NOMO-1 (cell line): ENCODE measurements at regions not wholly inside any gene's neighbourhood (a gene's known extent, or its start where the extent isn't known, plus 50 kb on each side); places are given as distances from the start of the nearest gene placed in this dataset.
A peak's percentile ranks its signal among the peaks of the same experiment; 100 is the strongest.
"Not testable (repeated sequence)": the region's sequence is repeated elsewhere in the genome, so short reads cannot be mapped to it uniquely, and the experiment has no call there.

Experiments
- DNase-seq, 2 experiments: peaks; one replicate each; lab custom pipeline; 2025; ENCODE audit not compliant: unreplicated experiment in 2 of 2; lab: John Stamatoyannopoulos, UW

DNA sequence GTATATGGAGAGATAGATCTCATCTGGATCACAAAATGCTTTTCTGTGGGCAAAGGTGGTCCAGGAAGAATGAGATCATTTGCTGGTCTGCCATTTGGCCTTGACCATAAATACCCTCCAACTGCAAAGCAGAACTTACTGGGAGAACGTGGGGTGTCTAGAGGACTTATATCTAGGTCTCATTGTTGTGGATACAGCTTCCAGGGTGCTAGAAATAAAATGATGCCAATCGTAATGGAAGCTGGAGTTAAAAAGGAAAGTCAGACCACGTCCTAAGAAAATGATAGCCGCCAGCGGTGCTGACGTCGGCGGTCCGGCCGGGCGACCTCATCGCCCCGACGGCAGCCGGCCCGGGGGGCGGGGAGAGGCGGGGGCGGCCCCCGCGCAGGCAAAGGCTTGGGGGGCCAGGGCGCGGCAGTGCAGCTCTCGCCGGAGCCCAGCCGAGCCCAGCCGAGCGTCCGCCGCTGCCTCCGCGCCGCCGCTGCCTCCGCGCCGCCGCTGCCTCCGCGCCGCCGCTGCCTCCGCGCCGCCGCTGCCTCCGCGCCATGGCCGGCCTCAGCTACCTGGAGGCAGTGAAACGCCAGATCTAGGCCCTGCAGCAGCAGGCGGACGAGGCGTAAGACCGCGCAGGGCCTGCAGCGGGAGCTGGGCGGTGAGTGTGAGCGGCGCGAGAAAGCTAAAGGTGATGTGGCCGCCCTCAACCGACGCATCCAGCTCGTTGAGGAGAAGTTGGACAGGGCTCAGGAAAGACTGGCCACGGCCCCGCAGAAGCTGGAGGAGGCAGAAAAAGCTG, 89.5 kb downstream of the EOMES start:
- peak; percentile 55 to 59 for DNase-seq

DNA sequence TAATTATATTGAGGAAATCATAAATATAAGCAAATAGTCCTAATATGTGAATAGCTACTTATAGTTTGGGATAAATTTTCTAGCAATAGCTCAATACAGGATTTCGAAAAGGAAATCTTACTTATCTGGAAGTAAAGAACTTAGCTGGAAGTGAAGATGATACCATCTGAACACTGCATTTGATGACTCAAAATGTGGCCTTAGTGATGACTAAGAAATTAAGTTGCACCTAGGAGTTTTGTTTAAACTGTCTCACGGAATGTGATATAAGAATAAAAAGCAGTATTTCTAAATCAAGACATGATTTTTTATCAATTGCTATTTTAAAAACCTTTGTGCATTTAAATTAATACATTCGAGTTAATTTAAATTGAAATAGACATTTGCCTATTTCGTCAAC, 91.2 kb downstream of the EOMES start:
- DNase-seq = no peak

DNA sequence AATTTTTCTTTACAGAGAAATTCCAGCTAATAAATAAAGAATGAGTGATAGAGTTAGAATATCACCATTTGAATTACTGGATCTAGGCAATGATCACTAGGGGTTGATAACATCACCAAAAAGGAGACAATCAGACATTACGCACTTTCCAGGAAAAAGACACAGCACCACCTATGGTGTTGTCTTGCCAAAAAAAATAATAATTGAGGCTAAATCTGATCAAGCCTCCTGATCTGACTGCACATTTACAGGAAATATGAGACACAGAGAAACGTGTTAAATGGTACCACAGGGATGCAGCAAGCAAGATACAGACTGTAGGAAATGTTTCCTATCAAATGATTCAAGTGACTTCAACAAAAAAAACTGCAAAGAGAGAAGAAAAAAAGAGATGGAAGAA, 92.8 kb downstream of the EOMES start:
- DNase-seq = no peak

DNA sequence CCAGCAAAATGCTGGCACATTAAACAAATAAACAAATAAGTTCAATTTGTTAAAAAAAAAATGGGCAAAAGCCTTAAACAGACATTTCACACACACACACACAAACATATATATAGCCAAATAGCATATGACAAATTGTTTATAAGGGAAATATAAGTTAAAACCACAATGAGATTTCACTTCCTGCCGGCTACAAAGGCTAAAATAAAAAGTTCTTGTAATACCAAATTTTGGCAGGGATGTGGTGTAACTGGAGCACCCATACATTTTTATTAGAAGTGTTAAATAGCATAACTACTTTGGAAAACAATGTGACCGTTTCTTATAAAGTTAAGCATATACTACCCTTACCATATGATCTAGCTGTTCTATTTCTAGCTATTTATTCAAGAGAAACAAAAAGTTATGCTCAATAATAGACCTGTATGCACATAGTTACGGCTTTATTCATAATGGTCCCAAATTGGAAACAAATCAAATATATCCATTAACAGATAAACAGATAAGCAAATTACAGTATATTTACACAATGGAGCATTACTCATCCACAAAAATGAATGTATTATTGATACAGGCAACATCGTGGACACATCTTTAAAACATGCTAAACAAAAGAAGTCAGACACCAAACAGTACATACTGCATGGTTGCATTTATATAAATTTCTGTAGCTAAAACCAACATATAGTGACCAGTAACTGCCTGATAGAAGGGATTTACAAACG, 93.9 kb downstream of the EOMES start:
- peak; percentile 18 to 19 for DNase-seq

DNA sequence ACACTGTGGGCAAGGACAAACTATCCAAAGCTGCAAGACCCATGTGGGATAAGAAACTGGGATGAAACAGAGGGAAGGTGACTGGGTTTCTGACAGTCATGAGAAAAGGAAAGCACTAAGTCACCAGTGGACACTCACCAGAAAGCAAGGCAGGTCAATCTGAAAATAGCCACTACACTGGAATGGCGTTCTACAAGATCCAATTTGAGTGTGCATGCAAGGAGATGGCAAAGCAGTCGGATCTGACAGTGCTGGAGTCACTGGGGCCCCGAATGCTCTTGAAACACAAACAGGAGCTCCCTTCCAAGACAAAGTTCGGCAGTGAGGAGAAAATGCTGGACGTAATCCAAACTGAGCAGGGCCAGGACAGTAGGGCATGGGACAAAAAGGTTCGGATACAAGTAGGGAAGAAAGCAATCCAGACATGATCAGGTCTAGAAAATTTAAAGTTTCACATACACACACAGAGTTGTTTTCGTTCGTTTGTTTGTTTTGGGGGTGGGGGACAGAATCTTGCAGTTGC, 95.5 kb downstream of the EOMES start:
- no peak for DNase-seq

DNA sequence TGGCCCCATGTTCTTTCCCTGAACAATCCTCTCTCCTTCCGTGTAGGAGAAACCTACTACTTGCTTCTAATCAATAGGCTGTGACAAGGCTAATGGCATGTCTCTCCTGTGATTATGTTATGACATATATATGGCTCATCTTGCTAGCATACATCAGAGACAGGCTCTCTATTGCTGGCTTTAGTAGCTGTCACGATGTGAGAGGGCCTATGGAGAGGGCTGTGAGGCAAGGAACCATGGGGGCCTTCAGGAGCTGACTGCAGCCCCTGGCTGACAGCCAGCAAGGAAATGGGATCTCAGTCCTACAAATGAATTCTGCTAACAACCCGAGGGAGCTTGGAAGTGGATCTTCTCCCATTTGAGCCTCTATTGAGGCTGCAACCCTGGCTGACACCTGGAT, 96.3 kb downstream of the EOMES start:
- no peak for DNase-seq

DNA sequence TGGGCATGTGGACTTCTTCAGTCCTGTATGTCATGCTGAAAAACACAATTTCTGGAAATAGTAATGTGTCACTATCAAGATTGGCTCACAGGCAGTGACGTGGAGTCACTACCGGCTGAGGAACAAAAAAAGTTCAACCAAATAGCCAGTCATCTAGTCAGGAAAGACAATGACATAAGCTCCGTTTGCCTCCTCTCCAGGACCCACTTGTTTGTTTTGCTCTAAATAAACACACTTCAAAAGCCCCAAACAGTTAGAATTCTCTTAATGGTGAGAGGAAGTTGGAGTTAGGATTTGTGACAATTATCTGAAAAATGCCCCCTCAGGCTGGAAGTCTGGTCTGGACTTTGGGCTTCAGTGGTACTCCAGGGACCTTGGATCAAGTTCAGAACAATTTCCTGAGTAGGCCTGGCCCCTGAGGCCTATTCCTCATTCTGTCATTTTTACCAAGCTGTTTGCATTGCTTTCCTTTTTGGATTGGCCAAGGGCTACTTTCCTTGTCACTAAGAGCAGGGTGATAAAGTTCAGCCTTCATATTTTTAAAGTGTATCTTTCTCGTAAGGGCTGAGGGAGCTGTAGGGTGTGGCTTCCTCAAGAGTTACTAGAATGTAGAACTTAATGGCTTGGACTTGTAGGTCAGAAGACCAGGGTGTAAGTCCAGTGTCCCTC, 98.9 kb downstream of the EOMES start:
- no peak for DNase-seq

DNA sequence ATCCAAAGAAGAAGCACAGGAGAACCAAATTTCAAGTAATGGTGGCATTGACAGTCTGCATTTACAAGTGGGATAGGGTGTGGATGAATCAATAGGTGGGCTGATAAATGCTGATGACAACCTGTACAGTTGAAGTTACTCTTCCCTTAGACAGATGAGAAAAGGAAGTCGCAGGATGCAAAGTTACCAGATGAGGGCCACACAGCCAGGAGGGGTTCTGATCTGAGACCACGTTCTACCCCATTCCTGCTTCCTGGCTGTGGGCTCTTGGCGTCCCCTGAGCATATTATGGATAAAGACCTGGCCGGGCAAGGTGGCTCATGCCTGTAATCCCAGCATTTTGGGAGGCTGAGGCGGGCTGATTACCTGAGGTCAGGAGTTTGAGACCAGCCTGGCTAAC, 104.6 kb downstream of the EOMES start:
- DNase-seq = no peak

DNA sequence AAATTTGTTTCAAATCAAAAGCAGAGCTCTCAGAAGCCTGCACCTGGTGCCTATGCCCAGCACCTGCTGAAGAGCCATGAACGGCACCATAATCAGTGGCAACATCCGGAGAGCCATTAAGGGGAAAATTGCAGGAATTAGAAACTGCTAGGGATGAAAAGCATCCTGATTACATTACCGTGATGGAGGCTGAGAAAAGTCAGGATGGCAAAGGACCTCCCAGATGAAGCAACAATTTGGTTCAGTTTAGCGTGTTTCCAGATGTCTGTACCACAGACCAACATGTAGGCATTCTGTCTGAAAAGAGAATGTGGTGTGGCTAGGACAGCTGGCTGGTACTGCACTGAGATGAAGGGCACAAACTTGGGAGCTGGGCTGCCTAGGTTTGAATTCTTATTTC, 106.1 kb downstream of the EOMES start:
- no peak for DNase-seq

DNA sequence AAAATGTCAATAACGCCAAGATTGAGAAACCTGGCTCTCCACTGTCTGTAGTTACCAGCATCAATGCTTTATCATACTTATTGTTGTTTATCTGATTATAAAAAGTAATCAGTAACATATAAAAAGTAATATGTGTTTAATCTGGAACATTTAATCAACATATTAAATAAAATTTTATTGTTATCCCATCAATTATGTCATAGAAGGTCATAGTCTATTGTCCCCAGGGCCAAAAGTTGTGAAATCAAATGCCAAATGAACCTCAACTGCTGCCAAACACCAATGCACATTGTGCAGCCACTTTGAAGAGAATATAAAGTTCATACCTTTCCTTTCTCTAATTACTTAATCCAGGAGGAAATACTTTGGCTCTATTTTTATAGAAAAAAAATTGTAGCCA, 106.6 kb downstream of the EOMES start:
- DNase-seq = no peak

DNA sequence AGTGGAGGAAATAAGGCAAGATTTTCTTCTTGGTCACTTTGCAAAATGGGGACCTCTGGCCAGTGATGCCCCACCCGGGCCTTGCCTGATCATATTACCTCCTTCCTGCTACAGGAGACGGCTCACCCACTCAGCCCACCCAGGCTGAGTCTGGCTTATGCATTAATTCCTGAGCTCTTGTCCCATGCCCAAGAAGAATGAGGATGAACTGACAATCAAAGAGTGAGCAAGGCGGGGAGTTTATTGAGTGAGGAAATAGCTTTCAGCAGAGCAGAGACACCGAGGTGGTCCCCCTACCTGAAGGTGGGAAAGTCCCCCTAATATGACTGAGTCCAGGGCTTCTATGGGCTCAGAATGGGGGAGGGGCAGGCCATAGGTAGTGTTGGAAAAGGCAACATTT, 107.5 kb downstream of the EOMES start:
- no peak for DNase-seq

DNA sequence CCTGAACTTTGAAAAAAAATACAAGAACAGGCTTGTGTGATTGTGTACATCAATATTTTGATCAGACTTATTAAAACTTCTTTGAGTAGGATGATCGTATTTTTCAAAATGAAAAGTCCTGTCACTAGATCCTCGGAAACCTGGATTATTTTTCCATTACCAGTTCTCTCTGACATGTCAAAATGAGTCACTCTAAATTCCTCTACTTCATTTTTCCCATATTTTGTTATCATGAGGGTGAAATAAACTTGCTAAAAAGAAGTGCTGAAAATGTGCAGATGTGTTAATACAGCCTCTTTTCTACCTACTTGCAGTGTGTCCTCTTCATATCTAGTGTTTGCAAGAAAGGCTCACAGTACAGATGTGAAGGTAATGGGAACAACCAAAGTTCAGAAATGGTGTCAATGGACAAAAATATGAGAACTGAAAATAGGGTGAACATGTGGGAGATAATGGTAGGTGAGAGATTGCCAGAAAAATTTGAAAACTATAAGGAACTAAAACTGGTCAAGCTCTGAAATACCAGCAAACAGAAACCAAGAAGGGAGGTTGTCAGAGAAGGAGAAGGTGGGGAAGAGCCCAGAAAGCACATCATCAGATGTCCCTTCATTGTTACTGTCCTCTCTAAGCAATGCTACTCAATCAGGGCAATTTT, 108.2 kb downstream of the EOMES start:
- DNase-seq = no peak

DNA sequence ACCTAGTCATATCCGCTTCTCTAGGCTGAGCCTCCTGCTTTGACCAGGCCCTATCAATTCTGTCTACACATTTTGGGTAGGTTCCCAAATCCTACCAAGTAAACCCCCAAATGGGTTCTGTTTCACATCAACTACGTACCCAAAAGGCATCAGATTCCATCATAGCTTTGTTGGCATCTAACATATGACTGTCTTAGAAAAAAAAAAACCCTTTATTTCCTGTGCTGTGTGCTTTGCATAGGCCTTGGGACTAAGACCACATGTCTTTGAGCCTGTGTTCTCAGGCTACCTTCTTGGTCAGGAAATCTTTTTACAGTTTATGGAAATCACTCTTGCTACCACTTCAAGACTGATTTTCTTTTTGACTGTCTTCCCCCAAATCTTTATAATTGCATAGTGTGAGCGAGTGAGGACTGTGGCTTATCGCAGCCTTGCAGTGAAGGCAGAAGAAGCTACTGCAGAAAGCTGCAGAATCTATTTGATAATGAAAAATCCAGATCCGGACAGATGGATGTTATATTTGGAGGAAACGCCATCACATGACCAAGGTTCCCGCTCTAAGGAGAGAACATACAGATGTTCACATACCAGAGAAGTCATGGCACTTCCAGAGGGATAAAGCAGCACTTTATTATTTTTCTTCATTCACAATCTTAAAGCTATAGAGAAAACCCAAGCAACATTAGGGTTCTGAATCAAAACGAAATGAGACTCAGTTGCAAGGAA, 111.2 kb downstream of the EOMES start:
- no peak for DNase-seq

DNA sequence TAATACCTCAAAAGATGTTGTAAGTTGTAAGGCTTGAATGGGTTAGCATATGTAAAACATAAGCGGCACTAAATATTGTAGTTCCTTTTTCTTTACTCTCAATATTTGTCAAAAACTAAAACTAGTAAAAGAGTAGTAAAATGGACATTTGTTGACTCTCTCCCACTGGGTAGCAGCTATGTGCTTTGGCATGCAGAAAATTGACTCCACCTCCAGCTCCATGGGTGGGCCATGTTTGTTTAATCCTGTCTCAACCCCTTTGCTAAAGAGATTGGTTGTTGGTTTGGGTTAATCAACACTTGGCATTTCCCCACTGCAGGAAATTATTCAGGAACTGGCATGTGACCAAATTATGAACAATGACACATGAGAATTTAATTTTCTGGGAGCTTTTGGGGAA, 114.8 kb downstream of the EOMES start:
- peak in 1 of 2 experiments; percentile 8 for DNase-seq

DNA sequence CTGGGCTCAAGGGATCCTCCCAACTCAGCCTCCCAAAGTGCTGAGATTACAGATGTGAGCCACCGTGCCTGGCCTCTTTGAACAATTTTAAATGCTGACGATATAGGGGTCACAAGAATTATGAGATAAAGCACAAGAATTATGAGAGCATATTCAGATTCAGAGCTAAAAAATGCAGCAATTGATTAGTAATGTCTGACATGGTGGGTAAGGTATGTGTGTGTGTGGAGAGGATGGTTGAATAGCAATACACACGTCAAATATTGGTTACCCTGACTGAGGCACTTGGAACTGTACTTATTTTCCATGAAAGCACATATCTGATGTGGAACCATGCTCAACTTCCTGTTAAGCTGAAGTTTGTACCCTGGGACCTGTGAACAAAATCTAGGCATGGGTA, 115.6 kb downstream of the EOMES start:
- DNase-seq = no peak

DNA sequence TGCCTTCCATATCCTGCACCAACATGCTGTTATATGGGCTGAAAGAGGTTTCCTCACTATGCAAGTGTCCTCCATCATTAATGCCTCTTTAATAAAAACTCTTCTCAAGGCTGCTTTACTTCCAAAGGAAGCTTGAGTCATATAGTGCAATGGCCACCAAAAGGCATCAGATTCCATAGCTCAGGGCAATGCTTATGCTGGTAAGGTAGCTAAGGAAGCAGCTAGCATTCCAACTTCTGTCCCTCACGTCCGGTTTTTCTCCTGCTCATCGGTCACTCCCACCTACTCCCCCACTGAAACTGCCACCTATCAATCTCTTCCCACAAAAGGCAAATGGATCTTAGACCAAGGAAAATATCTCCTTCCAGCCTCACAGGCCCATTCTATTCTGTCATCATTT, 117.1 kb upstream of the SLC4A7 start:
- not testable (repeated sequence) for DNase-seq

DNA sequence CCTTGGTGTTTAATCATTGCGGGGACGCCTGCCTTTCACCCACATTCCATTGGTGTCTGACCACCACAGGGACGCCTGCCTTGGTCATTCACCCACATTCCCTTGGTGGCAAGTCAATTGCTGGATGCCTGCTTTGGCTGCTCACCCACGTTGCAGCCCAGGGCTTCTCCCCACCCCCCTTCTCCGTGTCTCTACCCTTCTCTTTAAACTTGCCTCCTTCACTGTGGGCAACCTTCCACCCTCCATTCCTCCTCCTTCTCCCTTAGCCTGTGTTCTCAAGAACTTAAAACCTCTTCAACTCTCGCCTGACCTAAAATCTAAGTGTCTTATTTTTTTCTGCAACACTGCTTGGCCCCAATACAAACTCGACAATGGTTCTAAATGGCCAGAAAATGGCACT, 115.6 kb upstream of the SLC4A7 start:
- not testable (repeated sequence) for DNase-seq

DNA sequence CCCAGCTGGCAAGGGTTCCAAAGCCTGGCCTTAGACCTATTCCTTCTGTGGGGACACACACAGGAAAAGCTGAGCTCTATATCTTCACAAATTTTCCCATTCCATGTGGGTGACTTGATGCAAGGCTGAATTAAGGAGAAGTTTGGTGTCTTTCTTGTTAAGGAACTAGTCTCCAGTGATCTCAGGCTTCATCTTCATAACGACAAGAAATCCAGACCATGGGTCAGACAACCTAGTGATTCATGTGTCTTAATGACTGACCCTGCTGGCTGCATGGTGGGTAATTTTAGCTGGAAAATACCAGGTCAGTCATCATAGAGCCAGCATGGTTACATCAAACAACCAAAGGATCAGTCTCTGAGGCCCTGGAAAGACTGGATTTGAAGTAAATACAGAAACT, 112.7 kb upstream of the SLC4A7 start:
- peak in 1 of 2 experiments; percentile 8 for DNase-seq

DNA sequence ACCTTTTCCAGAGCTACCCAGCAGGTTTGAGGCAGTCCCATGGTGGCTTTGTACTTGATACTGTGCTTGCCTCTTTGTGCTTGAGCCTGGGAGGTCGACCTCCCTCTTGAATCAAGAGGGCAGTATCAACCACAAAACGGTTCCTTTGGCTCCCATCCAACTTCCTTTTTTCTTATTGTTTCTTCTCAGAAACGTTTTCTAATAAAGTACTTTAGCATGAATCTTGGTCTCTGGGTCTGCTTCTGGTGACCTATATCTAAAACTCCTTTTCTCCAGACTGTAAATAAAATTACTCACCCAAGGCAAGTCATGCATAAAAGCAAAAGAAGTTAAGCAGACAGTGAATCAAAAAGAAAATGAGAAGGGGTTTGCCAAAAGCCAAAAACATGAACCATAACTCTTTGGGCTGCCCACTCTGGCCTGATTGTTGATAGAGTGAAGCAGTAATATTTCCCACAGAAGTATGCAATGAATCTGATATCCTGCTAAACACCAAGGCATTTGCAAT, 112.2 kb upstream of the SLC4A7 start:
- peak; percentile 54 to 77 for DNase-seq

DNA sequence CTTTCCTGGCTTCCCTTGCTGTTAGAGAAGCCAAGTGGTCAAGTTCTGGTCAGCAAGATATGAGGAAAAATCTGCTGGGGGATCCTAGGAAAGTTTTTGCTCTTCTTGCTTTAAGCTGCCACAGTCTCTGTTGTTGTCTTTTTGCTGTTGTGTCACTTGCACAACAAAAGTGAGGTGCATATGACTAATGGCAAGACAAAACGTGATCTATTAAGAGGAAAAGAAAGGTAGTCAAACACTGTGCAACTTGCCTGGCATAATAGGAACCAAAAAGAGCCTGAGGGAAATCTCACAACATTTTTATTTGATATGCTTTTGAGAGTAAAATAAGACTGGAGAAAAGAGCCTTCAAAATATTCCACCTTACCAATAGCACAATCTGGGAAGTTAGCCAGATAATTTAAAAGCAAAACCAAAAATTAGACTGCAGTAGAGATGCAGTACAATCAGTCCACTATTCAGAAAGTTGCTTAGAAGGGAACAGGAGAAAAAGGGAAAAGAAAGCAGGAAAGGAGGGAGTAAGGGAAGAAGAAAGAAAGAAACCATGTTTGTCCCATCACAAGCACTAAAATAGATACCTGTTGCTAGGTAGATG, 110.0 kb upstream of the SLC4A7 start:
- no peak for DNase-seq
